NCI-H2029 (cell line): ENCODE measurements at regions not wholly inside any gene's neighbourhood (a gene's known extent, or its start where the extent isn't known, plus 50 kb on each side); places are given as distances from the start of the nearest gene placed in this dataset.

Experiments used
- DNase-seq: peaks from one replicate; lab custom pipeline; 2025; lab: John Stamatoyannopoulos, UW

GRCh38 chr1:239538239-239538988 is 152.0 kb downstream of the CHRM3 start:
- DNase-seq: no peak

GRCh38 chr1:239539051-239539450 is 152.7 kb downstream of the CHRM3 start:
- DNase-seq: no peak

GRCh38 chr1:239539812-239540211 is 153.4 kb downstream of the CHRM3 start:
- DNase-seq: no peak

- no peak for DNase-seq
Measured at GRCh38 chr1:239543873-239544272, 157.5 kb downstream of the CHRM3 start.

- no peak for DNase-seq
Measured at GRCh38 chr1:239545466-239545865, 159.1 kb downstream of the CHRM3 start.

- no peak for DNase-seq
Measured at GRCh38 chr1:239547987-239548386, 161.6 kb downstream of the CHRM3 start.

GRCh38 chr1:239550178-239550577 is 163.8 kb downstream of the CHRM3 start:
- DNase-seq: no peak

GRCh38 chr1:239555350-239555749 is 169.0 kb downstream of the CHRM3 start:
- DNase-seq: no peak

- no peak for DNase-seq
Measured at GRCh38 chr1:239558559-239558958, 172.2 kb downstream of the CHRM3 start.

- DNase-seq: no peak
Measured at GRCh38 chr1:239558991-239559390, 172.6 kb downstream of the CHRM3 start.

GRCh38 chr1:239560921-239561320 is 174.6 kb downstream of the CHRM3 start:
- no peak for DNase-seq

GRCh38 chr1:239562095-239562494 is 175.7 kb downstream of the CHRM3 start:
- no peak for DNase-seq

- no peak for DNase-seq
Measured at GRCh38 chr1:239563681-239564080, 177.3 kb downstream of the CHRM3 start.

GRCh38 chr1:239566074-239566473 is 179.7 kb downstream of the CHRM3 start:
- DNase-seq: no peak

- no peak for DNase-seq
Measured at GRCh38 chr1:239570878-239571277, 184.5 kb downstream of the CHRM3 start.

- DNase-seq: no peak
Measured at GRCh38 chr1:239572183-239572582, 185.8 kb downstream of the CHRM3 start.

GRCh38 chr1:239574112-239574511 is 187.7 kb downstream of the CHRM3 start:
- DNase-seq: no peak

- DNase-seq: no peak
Measured at GRCh38 chr1:239575113-239575512, 188.7 kb downstream of the CHRM3 start.

GRCh38 chr1:239583536-239583935 is 197.2 kb downstream of the CHRM3 start:
- no peak for DNase-seq

GRCh38 chr1:239586128-239586527 is 199.8 kb downstream of the CHRM3 start:
- no peak for DNase-seq

GRCh38 chr1:239587066-239587465 is 200.7 kb downstream of the CHRM3 start:
- no peak for DNase-seq

GRCh38 chr1:239587574-239588369 is 201.4 kb downstream of the CHRM3 start:
- DNase-seq: no peak

- no peak for DNase-seq
Measured at GRCh38 chr1:239590556-239590955, 204.2 kb downstream of the CHRM3 start.
